NT2/D1 (cell line): ENCODE measurements at regions not wholly inside any gene's neighbourhood (a gene's known extent, or its start where the extent isn't known, plus 50 kb on each side); places are given as distances from the start of the nearest gene placed in this dataset.
"Not testable (repeated sequence)": the region's sequence is repeated elsewhere in the genome, so short reads cannot be mapped to it uniquely, and the experiment has no call there.

Source experiments
- DNase-seq: peaks from one replicate; pipeline ENCODE4 v3.0.0-alpha.2; 2011; ENCODE audit warnings: low read depth, low spot score
- H3K27me3 ChIP-seq: 2 replicates; pipeline ENCODE4 v1.6.0; 2011; ENCODE audit warnings: mild to moderate bottlenecking; ENCODE audit not compliant: insufficient read length, insufficient read depth
- H3K36me3 ChIP-seq: 2 replicates; pipeline ENCODE4 v1.6.1; 2011; ENCODE audit warnings: mild to moderate bottlenecking, low read length, mixed read lengths; ENCODE audit not compliant: insufficient read depth, insufficient read length
- H3K4me1 ChIP-seq: 2 replicates; pipeline ENCODE4 v1.5.1; 2011; ENCODE audit not compliant: insufficient read depth, insufficient read length
- H3K4me3 ChIP-seq: 2 replicates; pipeline ENCODE4 v1.5.1; 2011; ENCODE audit warnings: low read depth; ENCODE audit not compliant: insufficient read length
- H3K9ac ChIP-seq: 2 replicates; pipeline ENCODE4 v1.6.0; 2011; ENCODE audit warnings: low read depth; ENCODE audit not compliant: insufficient read length
- H3K9me3 ChIP-seq: 2 replicates; pipeline ENCODE4 v1.5.1; 2011; ENCODE audit warnings: mild to moderate bottlenecking, low read length; ENCODE audit not compliant: insufficient read depth
- SUZ12 ChIP-seq: IDR thresholded peaks from 2 replicates; pipeline ENCODE4 v1.6.1; 2011; ENCODE audit not compliant: insufficient read length, insufficient read depth; ENCODE audit errors: extremely low read depth
- YY1 ChIP-seq: IDR thresholded peaks from 2 replicates; pipeline ENCODE4 v1.6.1; 2011; ENCODE audit not compliant: insufficient read length, insufficient read depth
- ZNF274 ChIP-seq: IDR thresholded peaks from 2 replicates; pipeline ENCODE4 v1.6.1; 2011; ENCODE audit warnings: mild to moderate bottlenecking, low read depth, low read length

GRCh38 chr13:50493683-50494082 is 349.8 kb downstream of the DLEU7 start:
- DNase-seq = no peak
- H3K9me3 ChIP-seq = no peaks in the 10 kb centered on the region
- H3K9ac ChIP-seq = no peak overlapping the region
- no peaks in the 10 kb centered on the region for H3K4me1 ChIP-seq
- H3K4me3 ChIP-seq = no peak overlapping the region
- H3K27me3 ChIP-seq = no peaks in the 10 kb centered on the region
- no peaks in the 10 kb centered on the region for H3K36me3 ChIP-seq
- no peak for TF ChIP-seq ZNF274
- TF ChIP-seq YY1 = no peak
- TF ChIP-seq SUZ12 = no peak

GRCh38 chr13:50494138-50494537 is 349.4 kb downstream of the DLEU7 start:
- DNase-seq = no peak
- Histone ChIP-seq H3K27me3 (no peaks in the 10 kb centered on the region), H3K9ac (no peak overlapping the region), H3K36me3 (no peaks in the 10 kb centered on the region), H3K9me3 (no peaks in the 10 kb centered on the region), H3K4me3 (no peak overlapping the region), H3K4me1 (no peaks in the 10 kb centered on the region)
- TF ChIP-seq ZNF274 (no peak), YY1 (no peak), SUZ12 (no peak)

- not testable (repeated sequence) for H3K27me3 ChIP-seq, H3K9me3 ChIP-seq, H3K4me3 ChIP-seq, H3K4me1 ChIP-seq, H3K36me3 ChIP-seq, DNase-seq, H3K9ac ChIP-seq
Observed at GRCh38 chr13:50503212-50503611, 340.3 kb downstream of the DLEU7 start.

GRCh38 chr13:50509167-50509566 is 334.3 kb downstream of the DLEU7 start:
- TF ChIP-seq ZNF274 (no peak), SUZ12 (no peak), YY1 (no peak)
- Histone ChIP-seq H3K9me3 (peaks cover 4% of the 10 kb centered on the region; the same call in 1 of the 2 replicates), H3K36me3 (no peaks in the 10 kb centered on the region), H3K4me3 (no peak overlapping the region), H3K9ac (no peak overlapping the region), H3K27me3 (no peaks in the 10 kb centered on the region), H3K4me1 (no peaks in the 10 kb centered on the region)
- no peak for DNase-seq

GRCh38 chr13:50509771-50510441 is 333.6 kb downstream of the DLEU7 start:
- no peak overlapping the region for H3K9ac ChIP-seq
- no peak for TF ChIP-seq YY1
- no peak for TF ChIP-seq SUZ12
- TF ChIP-seq ZNF274 = no peak

GRCh38 chr13:50510885-50511545 is 332.5 kb downstream of the DLEU7 start:
- not testable (repeated sequence) for H3K27me3 ChIP-seq, H3K9ac ChIP-seq, H3K4me1 ChIP-seq, H3K36me3 ChIP-seq, H3K4me3 ChIP-seq, H3K9me3 ChIP-seq, DNase-seq

More at GRCh38 chr13:50509771-50510441, 333.6 kb downstream of the DLEU7 start:
- Histone ChIP-seq H3K36me3 (no peaks in the 10 kb centered on the region), H3K4me1 (no peaks in the 10 kb centered on the region), H3K27me3 (no peaks in the 10 kb centered on the region), H3K9me3 (peaks cover 4% of the 10 kb centered on the region; the same call in 1 of the 2 replicates), H3K4me3 (no peak overlapping the region)
- no peak for DNase-seq

GRCh38 chr13:50511877-50512341 is 331.6 kb downstream of the DLEU7 start:
- no peak for TF ChIP-seq SUZ12
- no peak for TF ChIP-seq YY1
- TF ChIP-seq ZNF274 = no peak
- Histone ChIP-seq H3K9ac (no peak overlapping the region), H3K4me1 (no peaks in the 10 kb centered on the region), H3K36me3 (no peaks in the 10 kb centered on the region), H3K4me3 (no peak overlapping the region), H3K9me3 (peaks cover 4% of the 10 kb centered on the region; the same call in 1 of the 2 replicates), H3K27me3 (no peaks in the 10 kb centered on the region)
- no peak for DNase-seq
